Testis (tissue), 2 donors: ENCODE measurements at regions not wholly inside any gene's neighbourhood (a gene's known extent, or its start where the extent isn't known, plus 50 kb on each side); places are given as distances from the start of the nearest gene placed in this dataset.

Source experiments
- POLR2A ChIP-seq: fragments of 450-650 bp; IDR thresholded peaks from one replicate; pipeline ENCODE4 v1.6.1; 2017; ENCODE audit warnings: antibody characterized with exemption, mild to moderate bottlenecking, moderate library complexity
- TF ChIP-seq, protein P1 (sequence below), 3 experiments: fragments of 450-650 bp in 2 of 3; fragments of 200-600 bp in 1 of 3; sonication (generic) in 1 of 3; IDR thresholded peaks; one replicate each; pipeline ENCODE4 v1.5.1; 2016 to 2019; ENCODE audit warnings: antibody characterized with exemption in 3 of 3, mild to moderate bottlenecking in 2 of 3, moderate library complexity in 1 of 3

DNA sequence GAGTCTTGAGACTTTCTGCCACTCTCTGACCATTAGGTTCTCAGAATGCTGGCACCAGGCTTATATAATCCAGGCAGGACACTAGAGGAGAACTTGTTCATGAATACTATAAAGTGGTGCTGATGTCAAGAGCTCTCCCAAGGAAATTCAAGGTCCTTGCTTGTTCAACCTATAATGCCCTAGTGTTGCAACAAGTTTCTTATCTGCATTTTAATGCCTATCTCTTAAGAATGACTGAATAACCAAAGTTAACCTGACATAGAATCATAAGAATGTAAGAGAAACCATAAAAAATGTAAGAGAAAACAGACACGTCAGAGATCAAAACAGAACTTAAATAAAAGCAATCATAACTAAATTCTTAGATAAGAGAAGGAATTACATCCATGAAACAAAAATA is 640.8 kb upstream of the SGCD start:
- TF ChIP-seq, protein P1, sequence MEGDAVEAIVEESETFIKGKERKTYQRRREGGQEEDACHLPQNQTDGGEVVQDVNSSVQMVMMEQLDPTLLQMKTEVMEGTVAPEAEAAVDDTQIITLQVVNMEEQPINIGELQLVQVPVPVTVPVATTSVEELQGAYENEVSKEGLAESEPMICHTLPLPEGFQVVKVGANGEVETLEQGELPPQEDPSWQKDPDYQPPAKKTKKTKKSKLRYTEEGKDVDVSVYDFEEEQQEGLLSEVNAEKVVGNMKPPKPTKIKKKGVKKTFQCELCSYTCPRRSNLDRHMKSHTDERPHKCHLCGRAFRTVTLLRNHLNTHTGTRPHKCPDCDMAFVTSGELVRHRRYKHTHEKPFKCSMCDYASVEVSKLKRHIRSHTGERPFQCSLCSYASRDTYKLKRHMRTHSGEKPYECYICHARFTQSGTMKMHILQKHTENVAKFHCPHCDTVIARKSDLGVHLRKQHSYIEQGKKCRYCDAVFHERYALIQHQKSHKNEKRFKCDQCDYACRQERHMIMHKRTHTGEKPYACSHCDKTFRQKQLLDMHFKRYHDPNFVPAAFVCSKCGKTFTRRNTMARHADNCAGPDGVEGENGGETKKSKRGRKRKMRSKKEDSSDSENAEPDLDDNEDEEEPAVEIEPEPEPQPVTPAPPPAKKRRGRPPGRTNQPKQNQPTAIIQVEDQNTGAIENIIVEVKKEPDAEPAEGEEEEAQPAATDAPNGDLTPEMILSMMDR (IDR thresholded peaks at IDR 0.05), result no peak
- no peak for TF ChIP-seq POLR2A
